GM21528 (cell line): ENCODE measurements at regions not wholly inside any gene's neighbourhood (a gene's known extent, or its start where the extent isn't known, plus 50 kb on each side); places are given as distances from the start of the nearest gene placed in this dataset.
"Not testable (repeated sequence)": the region's sequence is repeated elsewhere in the genome, so short reads cannot be mapped to it uniquely, and the experiment has no call there.

Experiments used
- ATAC-seq: cut with Tn5 transposase; IDR thresholded peaks from one replicate; pipeline ENCODE4 v1.9.1; 2021; ENCODE audit warnings: mild to moderate bottlenecking, moderate library complexity; ENCODE audit not compliant: unreplicated experiment, low FRiP score

GRCh38 chr14:34381304-34381703, 80.7 kb downstream of the SPTSSA start:
- ATAC-seq = not testable (repeated sequence)

DNA sequence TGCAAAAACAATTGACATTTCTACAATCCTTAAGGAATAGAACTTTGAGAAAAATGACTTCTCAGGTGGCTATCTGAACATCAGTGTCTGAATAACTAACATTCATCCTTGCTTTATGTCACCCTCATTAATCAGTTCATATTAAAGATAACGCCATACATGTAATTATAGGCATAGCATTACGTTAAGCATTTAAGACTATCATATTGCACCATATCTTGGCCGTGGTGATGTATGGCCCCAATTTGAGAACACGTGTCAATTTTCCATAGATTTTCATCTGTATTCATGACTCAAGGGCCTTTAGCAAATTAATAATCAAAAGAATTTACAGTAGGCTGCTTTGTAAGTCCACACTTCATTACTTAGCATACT, 81.6 kb downstream of the SPTSSA start:
- no peak for ATAC-seq

DNA sequence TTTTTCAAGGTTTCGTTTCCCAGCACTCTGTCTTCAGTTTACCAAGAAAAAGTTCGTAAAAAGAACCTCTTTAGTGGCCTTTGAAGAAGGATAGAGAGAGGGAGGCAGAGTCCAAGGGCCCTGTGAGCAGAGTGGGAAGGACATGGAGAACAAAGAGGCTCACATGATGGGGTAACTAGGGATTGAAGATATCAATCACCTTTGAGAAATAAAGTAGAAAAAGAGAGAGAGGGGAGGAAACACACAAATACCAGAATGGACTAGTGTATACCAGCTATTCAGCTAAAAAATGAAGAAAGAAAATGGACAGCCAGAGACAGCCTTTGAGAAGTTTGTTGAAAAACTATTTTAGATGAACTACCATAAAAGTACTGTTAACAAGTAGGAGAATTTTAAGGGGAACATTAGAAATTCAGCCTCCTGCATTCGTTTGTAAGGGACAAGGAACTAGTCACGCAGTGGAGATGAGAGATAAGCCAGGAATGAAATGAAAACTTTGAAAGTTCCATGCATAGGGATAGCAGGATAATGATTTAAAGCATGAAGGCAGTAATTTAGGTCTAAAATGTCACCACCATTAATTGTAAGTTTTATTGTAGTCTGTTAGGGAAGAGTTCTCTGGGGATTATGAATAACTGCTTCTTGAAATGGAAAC, 82.1 kb downstream of the SPTSSA start:
- no peak for ATAC-seq

DNA sequence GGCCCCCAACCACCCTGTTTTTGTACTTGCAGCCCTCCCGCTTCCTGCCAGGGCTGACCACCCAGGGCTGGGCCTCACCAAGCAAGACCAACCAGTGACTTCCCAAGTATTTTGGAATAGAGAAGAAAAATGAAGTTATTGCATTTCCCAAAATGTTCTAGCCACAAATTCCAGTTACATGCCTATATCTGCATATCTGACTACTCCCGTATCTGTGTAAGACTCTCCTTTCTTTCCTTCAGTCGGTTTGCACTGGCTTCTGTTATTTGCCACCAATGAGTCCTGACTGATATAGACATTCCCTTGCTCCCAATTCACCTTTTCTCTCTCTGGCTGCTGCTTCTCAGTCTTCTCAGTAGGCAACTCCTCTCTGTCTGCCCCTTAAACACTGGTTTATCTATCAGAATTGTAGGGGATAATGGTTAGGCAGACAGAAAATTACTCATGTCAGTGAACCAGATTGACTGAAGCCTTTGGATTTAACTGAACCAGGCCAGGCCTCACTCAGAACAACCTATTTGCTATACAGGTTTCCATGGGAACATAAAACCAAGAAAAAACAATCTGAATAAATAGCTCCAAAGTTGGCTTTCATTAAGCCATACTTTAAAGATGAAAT, 85.3 kb downstream of the SPTSSA start:
- ATAC-seq = no peak

- ATAC-seq = no peak
These were observed 86.9 kb downstream of the SPTSSA start for GRCh38 chr14:34374998-34375740.

DNA sequence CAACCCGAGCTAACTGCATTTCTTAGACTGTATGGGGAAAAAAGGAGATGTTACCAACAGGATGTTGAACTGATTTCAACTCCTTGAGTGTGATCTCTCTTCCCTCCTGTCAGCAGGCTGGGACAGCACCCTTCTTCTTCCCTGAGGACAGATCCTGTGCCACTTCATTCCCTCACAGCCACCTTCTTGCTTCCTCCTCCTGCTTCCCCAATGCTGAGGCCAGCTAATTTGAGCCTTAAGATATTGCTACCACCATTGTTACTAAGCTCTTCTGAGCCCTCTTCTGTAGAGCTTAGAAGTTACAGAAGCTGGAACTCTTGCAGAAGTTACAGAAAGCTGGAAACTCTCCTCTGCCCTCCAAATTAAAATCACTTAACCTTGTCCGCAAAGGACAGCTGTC, 88.8 kb downstream of the SPTSSA start:
- no peak for ATAC-seq

GRCh38 chr14:34372786-34373185, 89.3 kb downstream of the SPTSSA start:
- no peak for ATAC-seq

DNA sequence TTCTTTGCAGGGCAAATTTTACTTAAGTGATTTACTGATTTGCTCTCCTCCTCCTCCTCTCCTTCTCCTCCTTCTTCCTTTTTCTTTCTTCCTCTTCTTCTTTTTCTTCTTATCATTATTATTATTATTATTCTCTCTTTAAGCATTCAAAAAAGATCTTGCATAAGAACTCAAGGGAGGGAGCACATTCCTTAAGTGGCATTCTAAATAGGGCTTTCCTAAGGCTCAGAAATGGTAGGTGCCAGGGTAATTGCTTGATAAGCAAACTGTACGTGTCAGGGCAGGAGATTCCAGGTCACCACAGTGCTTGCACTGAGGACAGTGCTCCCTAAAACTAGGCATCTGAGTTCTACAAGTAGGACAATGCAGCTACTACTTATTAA, 92.4 kb downstream of the SPTSSA start:
- ATAC-seq = no peak

DNA sequence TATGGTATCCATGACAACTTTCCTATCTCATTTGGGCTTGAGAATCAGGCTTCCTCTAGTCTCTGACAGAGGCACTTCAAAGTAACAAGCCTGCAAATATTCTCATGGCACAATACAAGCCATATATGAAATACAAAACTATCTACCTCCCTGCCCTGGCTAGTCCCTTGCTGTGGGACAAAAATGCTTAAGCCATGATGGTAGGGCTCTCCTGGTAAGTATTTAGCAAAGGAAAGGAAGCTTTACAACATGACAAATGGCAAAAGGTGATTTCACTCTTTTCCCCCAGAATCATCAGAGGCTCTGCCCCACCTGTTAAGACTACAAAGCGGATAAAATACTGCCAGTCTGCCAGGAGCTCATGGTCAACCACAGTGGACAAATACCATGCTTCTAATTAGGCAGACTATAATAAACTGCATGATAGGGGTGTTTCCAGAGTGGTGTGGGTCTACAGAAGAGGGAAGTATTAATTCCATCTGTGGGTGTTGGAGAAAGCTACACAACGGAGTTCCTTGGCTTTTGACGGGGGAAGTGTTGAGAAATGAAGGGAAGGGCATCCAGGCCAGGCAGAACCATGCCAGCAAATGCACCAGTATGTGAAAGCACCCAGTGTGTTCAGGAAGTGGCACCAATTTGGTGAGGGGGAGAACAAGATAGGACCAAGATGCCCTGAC, 92.9 kb downstream of the SPTSSA start:
- ATAC-seq = no peak

DNA sequence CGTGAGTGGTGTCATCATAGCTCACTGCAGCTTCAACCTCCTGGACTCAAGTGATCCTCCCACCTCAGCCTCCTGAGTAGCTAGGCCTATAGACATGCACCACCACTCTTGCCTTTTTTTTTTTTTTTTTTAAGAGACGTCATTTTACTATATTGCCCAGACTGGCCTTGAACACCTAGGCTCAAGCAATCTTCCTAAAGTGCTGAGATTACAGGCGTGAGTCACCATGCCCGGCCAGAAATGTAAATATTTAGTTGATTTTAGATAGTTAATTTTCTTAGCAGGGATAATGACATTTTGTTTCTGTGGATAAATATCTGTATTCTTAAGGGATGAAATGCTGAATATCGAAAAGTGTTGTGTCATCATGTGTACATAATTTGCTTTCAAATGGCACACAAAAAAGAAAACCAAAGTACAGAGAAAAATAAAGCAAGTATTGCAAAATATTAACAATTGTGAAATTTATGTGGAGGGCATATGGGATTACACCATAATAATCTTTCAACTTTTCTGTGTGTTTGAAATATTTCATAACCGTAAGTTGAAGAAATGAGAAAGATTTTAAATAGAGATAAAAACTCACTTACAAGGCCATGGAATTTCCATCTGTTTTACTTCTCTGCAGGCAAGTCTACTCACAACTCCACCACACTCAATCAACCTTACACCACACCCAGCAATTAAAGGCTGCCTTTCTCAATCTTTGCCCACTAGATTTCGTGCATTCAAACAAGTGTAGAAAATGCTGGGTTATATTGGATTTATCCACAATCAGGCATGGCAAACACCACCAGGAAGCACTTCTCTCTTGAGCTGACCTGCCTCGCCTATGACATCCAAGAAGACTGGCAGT, 93.7 kb downstream of the SPTSSA start:
- no peak for ATAC-seq

DNA sequence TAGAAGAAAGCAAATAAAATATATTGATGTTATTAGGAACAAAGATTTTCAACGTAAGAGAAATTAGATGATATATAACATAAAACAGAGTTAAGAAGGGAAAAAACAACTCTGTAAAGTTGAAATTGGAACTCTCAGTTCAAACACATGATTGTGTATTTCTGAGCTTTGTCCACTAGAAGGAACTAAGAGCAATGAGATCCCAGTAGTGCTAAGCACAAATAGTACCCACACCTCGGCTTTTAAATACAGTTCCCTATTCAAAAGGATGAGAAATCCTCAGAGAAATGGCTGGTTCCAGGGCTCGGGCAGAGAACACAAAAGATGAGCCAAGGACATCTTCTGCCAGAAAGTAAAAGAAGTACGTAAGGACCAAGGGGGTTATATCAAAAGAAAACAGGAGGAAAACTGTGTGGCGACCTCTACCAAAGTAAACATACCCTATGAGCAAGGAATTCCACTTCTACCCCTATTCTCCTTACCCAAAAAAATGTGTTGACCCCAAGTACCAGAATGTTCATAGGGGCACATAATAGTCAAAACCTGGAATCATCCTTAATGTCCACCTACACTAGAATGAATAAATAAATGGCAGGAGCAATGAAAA, 96.6 kb downstream of the SPTSSA start:
- no peak for ATAC-seq

- ATAC-seq = no peak
These were observed 97.8 kb downstream of the SPTSSA start for GRCh38 chr14:34364201-34364600.

DNA sequence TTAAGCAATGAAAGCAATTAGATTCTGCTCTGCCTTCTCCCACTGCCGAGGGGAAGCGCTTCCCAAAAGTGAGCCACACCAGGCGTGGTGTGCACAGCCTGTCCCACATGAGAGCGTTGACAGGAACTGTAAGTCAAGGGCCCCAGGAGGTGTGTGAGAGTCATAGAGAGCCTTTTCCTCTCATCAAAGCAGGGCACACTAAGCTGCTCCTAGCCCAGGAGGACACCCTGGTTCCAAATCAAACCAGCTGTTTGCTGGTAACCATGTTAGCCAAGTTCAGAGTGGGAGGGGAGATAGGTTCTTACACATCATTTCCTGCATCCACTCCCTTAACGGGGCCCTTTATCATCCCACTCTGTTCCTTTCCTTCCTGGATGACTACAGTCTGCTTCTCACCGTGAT, 98.3 kb downstream of the SPTSSA start:
- no peak for ATAC-seq

- ATAC-seq = no peak
These were observed 99.3 kb downstream of the SPTSSA start for GRCh38 chr14:34362641-34363251.

GRCh38 chr14:34361504-34362011, 100.5 kb downstream of the SPTSSA start:
- ATAC-seq = no peak

DNA sequence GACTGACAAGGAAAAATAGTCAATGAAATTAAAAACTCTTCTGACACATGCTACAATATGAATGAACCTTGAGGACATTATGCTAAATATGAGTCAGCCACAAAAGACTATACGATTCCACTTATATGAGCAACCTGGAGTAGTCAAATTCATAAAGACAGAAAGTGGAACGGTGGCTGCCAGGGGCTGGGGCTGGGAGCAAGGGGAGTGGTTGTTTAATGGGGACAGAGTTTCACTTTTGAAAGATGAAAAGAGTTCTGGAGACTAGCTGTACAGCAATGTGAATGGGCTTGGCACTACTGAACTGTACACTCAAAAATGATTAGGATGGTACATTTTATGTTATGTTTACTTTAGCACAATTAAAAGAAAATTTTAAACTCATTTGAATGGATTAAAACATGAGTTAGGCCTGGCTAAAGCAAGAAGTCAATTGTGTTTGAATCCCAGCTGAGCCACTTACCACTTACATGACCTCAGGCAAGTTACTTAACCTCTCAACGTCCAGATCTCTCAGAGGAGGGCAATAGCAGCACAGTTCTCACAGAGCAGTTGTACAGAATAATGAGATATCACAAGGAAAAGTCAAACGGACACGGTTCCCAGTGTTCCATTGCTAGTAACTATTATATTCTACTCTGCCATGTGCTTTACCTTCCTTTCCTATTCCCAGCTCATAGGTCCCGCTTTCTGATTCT, 102.5 kb downstream of the SPTSSA start:
- ATAC-seq = no peak

GRCh38 chr14:34356264-34356654, 105.8 kb downstream of the SPTSSA start:
- no peak for ATAC-seq

GRCh38 chr14:34355584-34356263, 106.3 kb downstream of the SPTSSA start:
- ATAC-seq = no peak
